ENCODE measurements at regions not wholly inside any gene's neighbourhood (a gene's known extent, or its start where the extent isn't known, plus 50 kb on each side); places are given as distances from the start of the nearest gene placed in this dataset.

GRCh38 chr2:105674859-105675541, 69.7 kb upstream of the NCK2 start:
- no peak overlapping the region for H3K4me2 ChIP-seq (ENCODE audit: low read length)

GRCh38 chr2:105674401-105674800, 70.3 kb upstream of the NCK2 start:
- H3K4me1 ChIP-seq (ENCODE audit: control insufficient read depth, low read length), result no peaks in the 10 kb centered on the region
- no peaks in the 10 kb centered on the region for H3K36me3 ChIP-seq (ENCODE audit: control insufficient read depth, low read length)
- no peaks in the 10 kb centered on the region for H3F3A ChIP-seq (ENCODE audit: control insufficient read depth, insufficient read depth)
- no peaks in the 10 kb centered on the region for H3K79me2 ChIP-seq (ENCODE audit: control insufficient read depth, low read length)
- H3K27me3 ChIP-seq (ENCODE audit: control insufficient read depth, low read length), result no peaks in the 10 kb centered on the region
- H4K20me1 ChIP-seq (ENCODE audit: control insufficient read depth, insufficient read depth, low read depth, low read length), result no peaks in the 10 kb centered on the region
- no peaks in the 10 kb centered on the region for H3K9me3 ChIP-seq (ENCODE audit: control insufficient read depth, insufficient read depth, low read length)
- no peak overlapping the region for H3K27ac ChIP-seq (ENCODE audit: low read depth, low read length)
- no peak overlapping the region for H3K4me3 ChIP-seq (ENCODE audit: low read length)
- H3K9me2 ChIP-seq (replicated peaks; ENCODE audit: control insufficient read depth, low read length), result no peaks in the 10 kb centered on the region
- H3K4me2 ChIP-seq (ENCODE audit: low read length), result no peak overlapping the region
- TF ChIP-seq EZH2phosphoT487 (IDR thresholded peaks at IDR 0.05; ENCODE audit: borderline replicate concordance, low read length), result no peak
- TF ChIP-seq, protein P1, sequence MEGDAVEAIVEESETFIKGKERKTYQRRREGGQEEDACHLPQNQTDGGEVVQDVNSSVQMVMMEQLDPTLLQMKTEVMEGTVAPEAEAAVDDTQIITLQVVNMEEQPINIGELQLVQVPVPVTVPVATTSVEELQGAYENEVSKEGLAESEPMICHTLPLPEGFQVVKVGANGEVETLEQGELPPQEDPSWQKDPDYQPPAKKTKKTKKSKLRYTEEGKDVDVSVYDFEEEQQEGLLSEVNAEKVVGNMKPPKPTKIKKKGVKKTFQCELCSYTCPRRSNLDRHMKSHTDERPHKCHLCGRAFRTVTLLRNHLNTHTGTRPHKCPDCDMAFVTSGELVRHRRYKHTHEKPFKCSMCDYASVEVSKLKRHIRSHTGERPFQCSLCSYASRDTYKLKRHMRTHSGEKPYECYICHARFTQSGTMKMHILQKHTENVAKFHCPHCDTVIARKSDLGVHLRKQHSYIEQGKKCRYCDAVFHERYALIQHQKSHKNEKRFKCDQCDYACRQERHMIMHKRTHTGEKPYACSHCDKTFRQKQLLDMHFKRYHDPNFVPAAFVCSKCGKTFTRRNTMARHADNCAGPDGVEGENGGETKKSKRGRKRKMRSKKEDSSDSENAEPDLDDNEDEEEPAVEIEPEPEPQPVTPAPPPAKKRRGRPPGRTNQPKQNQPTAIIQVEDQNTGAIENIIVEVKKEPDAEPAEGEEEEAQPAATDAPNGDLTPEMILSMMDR (IDR thresholded peaks at IDR 0.05; ENCODE audit: low read depth, low read length, poor library complexity, severe bottlenecking), result no peak

More at GRCh38 chr2:105674859-105675541, 69.7 kb upstream of the NCK2 start:
- Histone ChIP-seq H4K20me1 (ENCODE audit: control insufficient read depth, insufficient read depth, low read depth, low read length) (no peaks in the 10 kb centered on the region), H3K9me2 (replicated peaks; ENCODE audit: control insufficient read depth, low read length) (no peaks in the 10 kb centered on the region), H3K4me3 (ENCODE audit: low read length) (no peak overlapping the region), H3K9me3 (ENCODE audit: control insufficient read depth, insufficient read depth, low read length) (no peaks in the 10 kb centered on the region), H3K4me1 (ENCODE audit: control insufficient read depth, low read length) (no peaks in the 10 kb centered on the region), H3F3A (ENCODE audit: control insufficient read depth, insufficient read depth) (no peaks in the 10 kb centered on the region), H3K79me2 (ENCODE audit: control insufficient read depth, low read length) (no peaks in the 10 kb centered on the region), H3K36me3 (ENCODE audit: control insufficient read depth, low read length) (no peaks in the 10 kb centered on the region), H3K27ac (ENCODE audit: low read depth, low read length) (no peak overlapping the region), H3K27me3 (ENCODE audit: control insufficient read depth, low read length) (no peaks in the 10 kb centered on the region)
- TF ChIP-seq EZH2phosphoT487 (IDR thresholded peaks at IDR 0.05; ENCODE audit: borderline replicate concordance, low read length), result no peak
- TF ChIP-seq, protein P1 (IDR thresholded peaks at IDR 0.05; ENCODE audit: low read depth, low read length, poor library complexity, severe bottlenecking), result no peak

GRCh38 chr2:105671156-105671555, 73.6 kb upstream of the NCK2 start:
- H3K4me3 ChIP-seq (ENCODE audit: low read length), result no peak overlapping the region
- no peaks in the 10 kb centered on the region for H3K4me1 ChIP-seq (ENCODE audit: control insufficient read depth, low read length)
- no peaks in the 10 kb centered on the region for H3K36me3 ChIP-seq (ENCODE audit: control insufficient read depth, low read length)
- no peaks in the 10 kb centered on the region for H3K79me2 ChIP-seq (ENCODE audit: control insufficient read depth, low read length)
- H3K27ac ChIP-seq (ENCODE audit: low read depth, low read length), result no peak overlapping the region
- H4K20me1 ChIP-seq (ENCODE audit: control insufficient read depth, insufficient read depth, low read depth, low read length), result no peaks in the 10 kb centered on the region
- H3K27me3 ChIP-seq (ENCODE audit: control insufficient read depth, low read length), result no peaks in the 10 kb centered on the region
- TF ChIP-seq, protein P1 (IDR thresholded peaks at IDR 0.05; ENCODE audit: low read depth, low read length, poor library complexity, severe bottlenecking), result no peak
- no peak for TF ChIP-seq EZH2phosphoT487 (IDR thresholded peaks at IDR 0.05; ENCODE audit: borderline replicate concordance, low read length)
- H3K9me2 ChIP-seq (replicated peaks; ENCODE audit: control insufficient read depth, low read length), result no peaks in the 10 kb centered on the region
- H3K9me3 ChIP-seq (ENCODE audit: control insufficient read depth, insufficient read depth, low read length), result no peaks in the 10 kb centered on the region
- H3F3A ChIP-seq (ENCODE audit: control insufficient read depth, insufficient read depth), result no peaks in the 10 kb centered on the region
- no peak overlapping the region for H3K4me2 ChIP-seq (ENCODE audit: low read length)

Data from DOHH2 (cell line).